ENCODE measurements at regions not wholly inside any gene's neighbourhood (a gene's known extent, or its start where the extent isn't known, plus 50 kb on each side); places are given as distances from the start of the nearest gene placed in this dataset.

DNA sequence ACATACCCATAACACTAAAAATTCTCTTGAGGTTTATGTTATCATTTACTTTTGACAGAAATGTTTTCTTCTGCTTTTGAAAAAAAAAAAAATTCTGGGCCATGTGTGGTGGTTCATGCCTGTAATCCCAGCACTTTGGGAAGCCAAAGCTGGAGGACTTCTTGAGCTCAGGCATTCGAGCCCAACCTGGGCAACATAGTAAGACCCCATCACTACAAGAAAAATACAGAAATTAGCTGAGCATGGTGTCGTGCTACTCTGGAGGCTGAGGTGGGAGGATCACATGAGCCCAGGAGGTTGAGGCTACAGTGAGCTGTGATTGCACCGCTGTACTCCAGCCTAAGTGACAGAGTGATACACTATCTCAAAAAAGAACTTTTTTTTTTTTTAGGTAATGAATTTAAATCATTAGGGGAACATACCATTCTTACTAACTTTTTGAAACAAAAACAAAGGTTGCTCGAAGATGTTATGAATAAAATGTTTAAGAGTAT lies 148.8 kb upstream of the DMRT1 start:
- TF ChIP-seq EZH2phosphoT487 (IDR thresholded peaks at IDR 0.05; ENCODE audit: borderline replicate concordance, low read depth, low read length): no peak
- TF ChIP-seq, protein P1, sequence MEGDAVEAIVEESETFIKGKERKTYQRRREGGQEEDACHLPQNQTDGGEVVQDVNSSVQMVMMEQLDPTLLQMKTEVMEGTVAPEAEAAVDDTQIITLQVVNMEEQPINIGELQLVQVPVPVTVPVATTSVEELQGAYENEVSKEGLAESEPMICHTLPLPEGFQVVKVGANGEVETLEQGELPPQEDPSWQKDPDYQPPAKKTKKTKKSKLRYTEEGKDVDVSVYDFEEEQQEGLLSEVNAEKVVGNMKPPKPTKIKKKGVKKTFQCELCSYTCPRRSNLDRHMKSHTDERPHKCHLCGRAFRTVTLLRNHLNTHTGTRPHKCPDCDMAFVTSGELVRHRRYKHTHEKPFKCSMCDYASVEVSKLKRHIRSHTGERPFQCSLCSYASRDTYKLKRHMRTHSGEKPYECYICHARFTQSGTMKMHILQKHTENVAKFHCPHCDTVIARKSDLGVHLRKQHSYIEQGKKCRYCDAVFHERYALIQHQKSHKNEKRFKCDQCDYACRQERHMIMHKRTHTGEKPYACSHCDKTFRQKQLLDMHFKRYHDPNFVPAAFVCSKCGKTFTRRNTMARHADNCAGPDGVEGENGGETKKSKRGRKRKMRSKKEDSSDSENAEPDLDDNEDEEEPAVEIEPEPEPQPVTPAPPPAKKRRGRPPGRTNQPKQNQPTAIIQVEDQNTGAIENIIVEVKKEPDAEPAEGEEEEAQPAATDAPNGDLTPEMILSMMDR (conservative IDR thresholded peaks at IDR 0.05; ENCODE audit: low read length): no peak

All from OCI-LY7 (cell line).